Prostate gland (tissue), 2 donors: ENCODE measurements at regions not wholly inside any gene's neighbourhood (a gene's known extent, or its start where the extent isn't known, plus 50 kb on each side); places are given as distances from the start of the nearest gene placed in this dataset.

Experiments
- DNase-seq: peaks from one replicate; pipeline ENCODE4 v3.0.0-alpha.2; 2019; ENCODE audit warnings: low spot score
- H3K27ac ChIP-seq, 2 donors: fragments of 200-600 bp; sonication (generic); 2 replicates each; pipeline ENCODE4 v1.5.1; 2017 to 2019
- H3K27me3 ChIP-seq: fragments of 200-600 bp; sonication (generic); replicated peaks from 2 replicates; pipeline ENCODE4 v1.5.1; 2019; ENCODE audit not compliant: insufficient read depth
- H3K36me3 ChIP-seq, 2 donors: fragments of 200-600 bp; sonication (generic); 1 replicate in 1 of 2; 2 replicates in 1 of 2; pipeline versions ENCODE4 v1.5.1 to v1.8.1; 2017 to 2019
- H3K4me1 ChIP-seq: fragments of 200-600 bp; sonication (generic); replicated peaks from 2 replicates; pipeline ENCODE4 v1.5.1; 2019
- H3K4me3 ChIP-seq, 2 donors: fragments of 200-600 bp; sonication (generic); 2 replicates each; pipeline ENCODE4 v1.5.1; 2017 to 2019
- H3K9me3 ChIP-seq: fragments of 200-600 bp; sonication (generic); 2 replicates; pipeline ENCODE4 v1.5.1; 2017
- POLR2A ChIP-seq: fragments of 450-650 bp; IDR thresholded peaks from one replicate; pipeline ENCODE4 v1.6.1; 2016; ENCODE audit warnings: antibody characterized with exemption, mild to moderate bottlenecking
- POLR2AphosphoS5 ChIP-seq: sonication (generic); formaldehyde crosslinking; IDR thresholded peaks from one replicate; pipeline ENCODE4 v1.6.1; 2017; ENCODE audit warnings: antibody characterized with exemption
- WGBS: methylation state at CpG from one replicate; pipeline ENCODE4 v1.1.5; 2018; 5-methylcytosine and 5-hydroxymethylcytosine counted together
- intact Hi-C: fragments of 100-400 bp; cut with DNase I; formaldehyde crosslinking; loops from one replicate; pipeline ENCODE4 v1.14.2; 2022
- TF ChIP-seq, protein P1 (sequence below), 4 experiments: fragments of 200-600 bp in 2 of 4; fragments of 450-650 bp in 2 of 4; sonication (generic) in 2 of 4; IDR thresholded peaks; 1 replicate in 3 of 4; 2 replicates in 1 of 4; pipeline ENCODE4 v1.5.1; 2016 to 2019; ENCODE audit warnings: antibody characterized with exemption in 4 of 4, mild to moderate bottlenecking in 2 of 4, moderate library complexity in 2 of 4

DNA sequence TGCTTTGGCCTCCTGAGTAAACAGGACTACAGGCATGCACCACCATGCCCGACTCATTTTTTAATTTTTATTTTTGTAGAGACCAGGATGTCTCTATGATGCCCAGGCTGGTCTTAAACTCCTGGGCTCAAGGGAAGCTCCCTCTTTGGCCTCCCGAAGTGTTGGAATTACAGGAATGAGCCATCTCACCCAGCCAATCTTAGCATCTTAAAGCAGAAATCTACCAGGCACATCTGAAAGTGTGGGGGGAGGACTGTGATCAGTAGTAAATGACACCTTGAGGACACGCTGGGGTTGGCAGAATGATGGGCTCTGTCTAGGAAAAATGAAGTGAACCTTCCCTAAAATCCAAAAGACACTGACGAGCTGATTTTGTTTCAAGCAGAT, 149.2 kb downstream of the SPATA18 start:
- intact Hi-C loops: no loop called here
- H3K4me1 ChIP-seq: no peaks in the 10 kb centered on the region
- WGBS: 78% methylated on average over 4 of the region's 4 CpGs

DNA sequence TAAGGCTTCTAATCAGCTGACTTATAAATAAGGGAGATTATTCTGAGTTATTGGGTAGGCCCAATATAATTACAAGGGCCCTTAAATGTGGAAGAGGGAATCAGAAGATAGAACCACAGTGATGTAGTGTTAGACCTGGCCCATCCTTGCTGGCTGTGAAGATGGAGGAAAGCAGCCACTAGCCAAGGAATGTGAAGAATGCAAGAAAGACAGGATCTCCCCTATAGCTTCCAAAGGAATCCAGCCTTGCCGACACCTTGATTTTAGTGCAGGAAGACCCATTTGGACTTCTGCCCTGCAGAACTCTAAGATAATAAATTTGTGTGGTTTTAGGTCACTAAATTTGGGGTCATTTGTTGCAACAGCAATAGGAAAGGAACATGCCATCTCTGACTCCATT, 150.6 kb downstream of the SPATA18 start:
- intact Hi-C loops: no loop called here
- H3K4me1 ChIP-seq: no peaks in the 10 kb centered on the region
- TF ChIP-seq POLR2A (no peak), POLR2AphosphoS5 (no peak)
- WGBS: 67% methylated on average over 1 of the region's 1 CpG
- H3K27ac ChIP-seq: no peak overlapping the region
- no peaks in the 10 kb centered on the region for H3K9me3 ChIP-seq
- no peaks in the 10 kb centered on the region for H3K27me3 ChIP-seq
- no peaks in the 10 kb centered on the region for H3K36me3 ChIP-seq
- DNase-seq: no peak
- no peak overlapping the region for H3K4me3 ChIP-seq

More for the DNA sequence above, 149.2 kb downstream of the SPATA18 start:
- Histone ChIP-seq H3K27me3 (no peaks in the 10 kb centered on the region), H3K36me3 (no peaks in the 10 kb centered on the region), H3K9me3 (no peaks in the 10 kb centered on the region), H3K27ac (no peak overlapping the region), H3K4me3 (no peak overlapping the region)
- no peak for TF ChIP-seq POLR2A
- TF ChIP-seq, protein P1, sequence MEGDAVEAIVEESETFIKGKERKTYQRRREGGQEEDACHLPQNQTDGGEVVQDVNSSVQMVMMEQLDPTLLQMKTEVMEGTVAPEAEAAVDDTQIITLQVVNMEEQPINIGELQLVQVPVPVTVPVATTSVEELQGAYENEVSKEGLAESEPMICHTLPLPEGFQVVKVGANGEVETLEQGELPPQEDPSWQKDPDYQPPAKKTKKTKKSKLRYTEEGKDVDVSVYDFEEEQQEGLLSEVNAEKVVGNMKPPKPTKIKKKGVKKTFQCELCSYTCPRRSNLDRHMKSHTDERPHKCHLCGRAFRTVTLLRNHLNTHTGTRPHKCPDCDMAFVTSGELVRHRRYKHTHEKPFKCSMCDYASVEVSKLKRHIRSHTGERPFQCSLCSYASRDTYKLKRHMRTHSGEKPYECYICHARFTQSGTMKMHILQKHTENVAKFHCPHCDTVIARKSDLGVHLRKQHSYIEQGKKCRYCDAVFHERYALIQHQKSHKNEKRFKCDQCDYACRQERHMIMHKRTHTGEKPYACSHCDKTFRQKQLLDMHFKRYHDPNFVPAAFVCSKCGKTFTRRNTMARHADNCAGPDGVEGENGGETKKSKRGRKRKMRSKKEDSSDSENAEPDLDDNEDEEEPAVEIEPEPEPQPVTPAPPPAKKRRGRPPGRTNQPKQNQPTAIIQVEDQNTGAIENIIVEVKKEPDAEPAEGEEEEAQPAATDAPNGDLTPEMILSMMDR (IDR thresholded peaks at IDR 0.05): no peak
- TF ChIP-seq POLR2AphosphoS5: no peak
- no peak for DNase-seq

DNA sequence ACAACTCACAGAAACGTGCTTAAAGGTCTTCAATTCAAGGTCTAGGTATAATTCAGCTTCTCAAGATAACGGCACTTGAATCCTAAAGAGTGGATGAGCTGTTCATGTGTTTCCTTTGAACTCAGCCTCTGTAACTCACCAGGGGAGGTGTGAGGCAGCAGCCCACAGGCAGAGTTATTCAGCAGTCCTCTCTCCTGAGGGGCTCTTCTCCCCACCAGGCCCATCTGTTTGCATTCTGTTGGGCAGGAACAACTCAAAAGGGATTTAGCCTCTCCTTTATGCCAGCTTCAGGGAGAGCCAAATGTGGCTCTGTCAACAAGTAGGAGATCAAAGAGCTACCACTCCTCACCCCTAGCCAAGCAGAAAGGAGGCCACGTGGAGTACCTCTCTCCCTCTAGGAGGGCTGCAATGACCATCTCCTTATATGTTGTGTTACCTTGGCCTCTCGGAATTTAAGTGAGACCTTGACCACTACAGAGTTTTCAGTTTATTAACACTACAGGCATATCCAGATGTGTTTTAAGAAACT, 151.2 kb downstream of the SPATA18 start:
- no peak overlapping the region for H3K4me3 ChIP-seq
- H3K36me3 ChIP-seq: no peaks in the 10 kb centered on the region
- no peaks in the 10 kb centered on the region for H3K4me1 ChIP-seq
- no peaks in the 10 kb centered on the region for H3K9me3 ChIP-seq
- TF ChIP-seq POLR2A (no peak), POLR2AphosphoS5 (no peak)
- TF ChIP-seq, protein P1 (IDR thresholded peaks at IDR 0.05): no peak
- DNase-seq: no peak
- no peak overlapping the region for H3K27ac ChIP-seq
- 62% methylated on average over 4 of the region's 4 CpGs for WGBS
- intact Hi-C loops: no loop called here
- H3K27me3 ChIP-seq: no peaks in the 10 kb centered on the region

GRCh38 chr4:52202931-52203330, 151.8 kb downstream of the SPATA18 start:
- Histone ChIP-seq H3K27ac (no peak overlapping the region), H3K36me3 (no peaks in the 10 kb centered on the region), H3K4me1 (no peaks in the 10 kb centered on the region), H3K27me3 (no peaks in the 10 kb centered on the region), H3K4me3 (no peak overlapping the region), H3K9me3 (no peaks in the 10 kb centered on the region)
- TF ChIP-seq, protein P1 (IDR thresholded peaks at IDR 0.05): no peak
- TF ChIP-seq POLR2AphosphoS5 (no peak), POLR2A (no peak)
- 91% methylated on average over 1 of the region's 1 CpG for whole genome bisulfite sequencing
- DNase-seq: no peak
- intact Hi-C loops: no loop called here

DNA sequence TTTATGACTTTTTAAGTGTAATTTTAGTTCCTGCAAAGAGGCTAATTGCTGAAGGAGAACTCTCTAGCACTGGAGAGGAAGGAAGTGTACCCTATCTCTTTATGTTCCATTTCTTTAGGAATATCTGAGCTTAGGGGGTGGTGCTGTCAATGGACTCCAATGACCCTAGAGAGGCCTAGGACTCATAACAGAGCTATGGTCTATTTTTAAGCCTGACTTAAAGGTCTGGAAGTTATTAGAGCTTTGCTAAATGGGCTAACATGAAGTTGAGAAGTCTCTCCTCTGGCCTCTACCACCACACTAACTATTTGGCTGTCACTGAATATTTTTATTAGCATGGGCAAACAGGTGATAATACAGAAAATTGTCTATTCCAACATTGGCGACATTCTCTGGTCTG, 152.2 kb downstream of the SPATA18 start:
- TF ChIP-seq POLR2AphosphoS5 (no peak), POLR2A (no peak)
- TF ChIP-seq, protein P1 (IDR thresholded peaks at IDR 0.05): no peak
- DNase-seq: no peak
- H3K27ac ChIP-seq: no peak overlapping the region
- intact Hi-C loops: no loop called here
- H3K9me3 ChIP-seq: no peaks in the 10 kb centered on the region
- H3K4me3 ChIP-seq: no peak overlapping the region
- H3K27me3 ChIP-seq: no peaks in the 10 kb centered on the region
- no peaks in the 10 kb centered on the region for H3K4me1 ChIP-seq
- no peaks in the 10 kb centered on the region for H3K36me3 ChIP-seq
- WGBS: 76% methylated on average over 1 of the region's 1 CpG
